ES-I3 (cell line): ENCODE measurements at regions not wholly inside any gene's neighbourhood (a gene's known extent, or its start where the extent isn't known, plus 50 kb on each side); places are given as distances from the start of the nearest gene placed in this dataset.
"Not testable (repeated sequence)": the region's sequence is repeated elsewhere in the genome, so short reads cannot be mapped to it uniquely, and the experiment has no call there.

Experiments
- H3K36me3 ChIP-seq: 2 replicates; pipeline ENCODE4 v1.6.1; 2013; ENCODE audit warnings: mild to moderate bottlenecking, low read length, control low read depth, moderate library complexity; ENCODE audit not compliant: insufficient read depth
- H3K4me1 ChIP-seq: 2 replicates; pipeline ENCODE4 v1.6.1; 2013; ENCODE audit warnings: mild to moderate bottlenecking, control low read depth, low read length; ENCODE audit not compliant: insufficient read depth
- H3K9ac ChIP-seq: 2 replicates; pipeline ENCODE4 v1.6.1; 2013; ENCODE audit warnings: low read depth, mild to moderate bottlenecking, low read length, moderate library complexity
- H3K9me3 ChIP-seq: 2 replicates; pipeline ENCODE4 v1.6.1; 2013; ENCODE audit warnings: mild to moderate bottlenecking, low read length, moderate library complexity; ENCODE audit not compliant: control insufficient read depth, insufficient read depth

- H3K9ac ChIP-seq, result no peak overlapping the region
- H3K9me3 ChIP-seq, result no peaks in the 10 kb centered on the region
- H3K36me3 ChIP-seq, result no peaks in the 10 kb centered on the region
- peaks cover 14% of the 10 kb centered on the region for H3K4me1 ChIP-seq
Observed at GRCh38 chr5:93245226-93245625, 335.8 kb downstream of the NR2F1-AS1 start.

DNA sequence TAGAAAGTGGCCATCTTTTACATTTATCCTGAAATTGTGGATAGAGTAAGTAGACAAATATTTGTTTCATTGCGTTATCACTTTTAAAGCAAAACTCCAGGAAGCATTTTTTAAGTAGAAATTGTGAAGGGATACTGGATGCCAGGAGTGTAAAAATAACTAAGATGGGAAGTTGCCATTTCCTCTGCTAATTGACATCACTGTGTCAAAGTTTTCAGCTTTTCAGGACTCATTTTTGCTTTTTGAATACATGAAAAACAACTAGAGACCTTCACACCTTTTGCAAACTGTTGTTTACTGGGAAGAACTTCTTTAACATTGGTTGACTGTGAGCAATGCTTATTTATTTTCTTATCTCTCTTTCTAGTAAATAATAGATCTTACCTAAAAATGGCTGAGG lies 337.5 kb downstream of the NR2F1-AS1 start:
- H3K9ac ChIP-seq, result no peak overlapping the region
- peaks cover 14% of the 10 kb centered on the region for H3K4me1 ChIP-seq
- no peaks in the 10 kb centered on the region for H3K36me3 ChIP-seq
- H3K9me3 ChIP-seq, result no peaks in the 10 kb centered on the region

DNA sequence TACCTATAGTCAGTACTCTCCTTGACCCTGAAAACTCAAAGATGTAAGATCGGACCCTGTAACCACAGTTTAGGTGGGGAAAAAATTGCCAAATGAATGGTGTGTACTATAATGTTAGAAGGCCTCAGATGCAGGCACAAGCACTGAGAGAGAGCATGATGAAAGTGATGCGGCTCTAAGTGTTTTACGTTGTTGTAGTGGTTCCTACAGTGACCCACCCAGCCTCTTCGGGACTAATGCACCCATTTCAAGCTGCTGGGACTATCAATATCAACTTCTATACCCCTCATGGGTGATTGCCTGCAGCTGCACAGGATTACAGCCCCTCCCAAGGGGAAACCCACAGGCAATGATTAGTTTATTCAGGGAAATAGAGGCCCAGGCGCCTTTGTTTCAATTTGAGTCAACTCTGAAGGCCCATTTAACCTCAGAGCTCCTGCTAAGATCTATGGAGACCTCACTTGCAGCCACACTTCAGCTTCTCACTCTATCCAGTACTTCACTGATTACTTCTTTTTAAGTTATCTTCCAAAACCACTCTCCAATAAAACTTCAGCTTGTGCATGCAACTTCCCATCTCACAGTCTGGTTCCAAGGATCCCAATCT lies 340.7 kb downstream of the NR2F1-AS1 start:
- no peak overlapping the region for H3K9ac ChIP-seq
- no peaks in the 10 kb centered on the region for H3K36me3 ChIP-seq
- peaks cover 9% of the 10 kb centered on the region; the same call in 1 of the 2 replicates for H3K4me1 ChIP-seq
- no peaks in the 10 kb centered on the region for H3K9me3 ChIP-seq

DNA sequence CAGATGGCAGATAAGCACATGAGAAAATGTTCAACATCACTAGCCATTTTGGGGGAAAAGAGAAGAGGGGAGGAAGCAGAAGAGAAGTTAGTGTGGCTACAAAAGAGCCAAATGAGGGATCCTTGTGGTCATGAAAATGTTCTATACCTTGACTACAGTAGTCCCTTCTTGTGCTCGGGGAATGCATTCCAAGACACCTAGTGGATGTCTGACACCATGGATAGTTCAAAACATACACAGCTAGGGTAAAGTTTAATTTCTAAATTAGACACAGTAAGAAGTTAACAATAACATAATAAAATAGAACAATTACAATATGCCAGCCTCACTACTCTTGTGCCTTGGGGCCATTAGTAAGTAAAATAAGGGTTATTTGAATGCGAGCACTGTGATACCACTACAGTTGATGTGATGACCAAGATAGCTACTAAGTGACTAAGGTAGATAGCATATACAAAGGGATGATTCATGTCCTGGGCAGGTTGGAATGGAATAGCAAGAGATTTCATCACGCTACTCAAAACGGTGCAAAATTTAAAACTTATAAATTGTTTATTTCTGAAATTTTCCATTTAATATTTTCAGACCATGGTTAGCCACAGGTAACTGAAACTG lies 344.1 kb downstream of the NR2F1-AS1 start:
- Histone ChIP-seq H3K9me3 (no peaks in the 10 kb centered on the region), H3K36me3 (no peaks in the 10 kb centered on the region), H3K9ac (no peak overlapping the region), H3K4me1 (no peaks in the 10 kb centered on the region)

DNA sequence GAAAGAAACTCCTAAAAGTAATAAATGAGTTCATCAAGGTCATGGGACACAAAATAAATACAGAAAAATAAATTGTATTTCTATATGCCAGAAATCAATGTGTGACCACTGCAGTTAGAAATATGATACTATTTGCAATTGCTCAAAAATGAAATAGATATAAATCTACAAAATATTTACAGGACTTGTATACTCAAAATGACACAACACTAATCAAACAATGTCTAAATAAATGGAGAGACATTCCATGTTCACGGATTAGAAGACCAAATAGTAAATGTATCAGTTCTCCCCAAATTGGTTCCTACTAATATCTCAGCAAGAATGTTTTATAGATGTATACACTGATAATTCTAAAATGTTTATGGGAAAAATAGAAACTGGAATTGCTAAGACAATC lies 345.3 kb downstream of the NR2F1-AS1 start:
- no peak overlapping the region for H3K9ac ChIP-seq
- no peaks in the 10 kb centered on the region for H3K4me1 ChIP-seq
- no peaks in the 10 kb centered on the region for H3K36me3 ChIP-seq
- no peaks in the 10 kb centered on the region for H3K9me3 ChIP-seq

GRCh38 chr5:93226202-93226735 lies 354.8 kb downstream of the NR2F1-AS1 start:
- Histone ChIP-seq H3K9me3 (no peaks in the 10 kb centered on the region), H3K9ac (no peak overlapping the region), H3K4me1 (no peaks in the 10 kb centered on the region), H3K36me3 (no peaks in the 10 kb centered on the region)

GRCh38 chr5:93225748-93226147 lies 355.3 kb downstream of the NR2F1-AS1 start:
- Histone ChIP-seq H3K36me3 (no peaks in the 10 kb centered on the region), H3K9me3 (no peaks in the 10 kb centered on the region), H3K4me1 (no peaks in the 10 kb centered on the region)

DNA sequence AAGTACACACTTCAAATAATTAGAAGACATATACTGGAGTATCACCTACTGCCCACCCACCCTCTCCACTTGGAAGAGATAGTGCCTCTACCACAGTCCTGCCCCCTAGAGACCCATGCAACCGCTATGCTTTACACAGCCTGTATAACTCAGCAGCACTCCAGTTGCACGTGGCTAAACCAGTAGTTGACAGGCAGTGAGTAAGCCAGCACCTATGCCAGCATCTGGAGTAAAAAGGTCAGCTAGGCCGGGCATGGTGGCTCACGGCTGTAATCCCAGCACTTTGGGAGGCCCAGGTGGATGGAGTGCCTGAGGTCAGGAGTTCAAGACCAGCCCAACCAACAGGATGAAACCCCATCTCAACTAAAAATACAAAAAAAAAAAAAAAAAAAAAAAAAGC lies 356.4 kb downstream of the NR2F1-AS1 start:
- Histone ChIP-seq H3K9ac (no peak overlapping the region), H3K4me1 (no peaks in the 10 kb centered on the region), H3K9me3 (no peaks in the 10 kb centered on the region), H3K36me3 (no peaks in the 10 kb centered on the region)

More at GRCh38 chr5:93225748-93226147, 355.3 kb downstream of the NR2F1-AS1 start:
- no peak overlapping the region for H3K9ac ChIP-seq

DNA sequence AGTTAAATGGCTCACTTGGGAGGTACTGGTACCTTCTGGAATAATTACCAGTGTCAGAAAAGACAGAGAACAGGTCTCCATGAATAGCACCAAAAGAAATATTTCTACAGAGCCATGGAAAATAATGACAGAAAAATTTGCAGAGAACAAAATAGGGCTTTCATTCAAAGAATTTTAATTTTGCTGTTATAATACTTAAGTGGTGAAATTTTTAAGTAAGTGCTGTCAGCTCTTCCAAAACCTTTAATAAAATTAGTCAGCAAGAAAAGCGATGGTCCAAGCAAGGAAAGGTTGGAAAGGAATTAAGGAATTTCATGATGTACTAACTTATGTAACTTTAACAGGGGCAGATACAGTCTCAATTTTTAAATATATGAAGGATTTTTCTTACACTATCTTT lies 359.2 kb downstream of the NR2F1-AS1 start:
- no peaks in the 10 kb centered on the region for H3K9me3 ChIP-seq
- H3K9ac ChIP-seq, result no peak overlapping the region
- no peaks in the 10 kb centered on the region for H3K4me1 ChIP-seq
- no peaks in the 10 kb centered on the region for H3K36me3 ChIP-seq

DNA sequence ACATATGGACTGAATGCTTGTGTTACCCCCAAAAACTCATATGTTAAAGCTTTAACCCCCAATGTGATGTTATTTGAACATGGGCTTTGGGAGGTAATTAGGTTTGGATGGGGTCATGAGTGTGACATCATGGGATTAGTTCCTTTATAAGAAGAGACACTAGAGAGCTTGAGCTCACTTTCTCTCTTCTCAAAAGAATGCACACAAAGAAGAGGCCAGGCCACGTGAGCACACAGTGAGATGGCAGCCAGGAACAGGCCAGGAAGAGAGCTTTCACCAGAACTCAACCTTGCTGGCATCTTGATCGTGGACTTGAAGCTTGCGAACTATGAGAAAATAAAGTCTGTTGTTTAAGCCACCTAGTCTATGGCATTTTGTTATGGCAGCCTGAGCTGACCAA lies 360.6 kb downstream of the NR2F1-AS1 start:
- no peaks in the 10 kb centered on the region for H3K4me1 ChIP-seq
- no peak overlapping the region for H3K9ac ChIP-seq
- no peaks in the 10 kb centered on the region for H3K36me3 ChIP-seq
- H3K9me3 ChIP-seq, result no peaks in the 10 kb centered on the region

GRCh38 chr5:93219641-93220145 lies 361.3 kb downstream of the NR2F1-AS1 start:
- Histone ChIP-seq H3K9ac (no peak overlapping the region), H3K4me1 (no peaks in the 10 kb centered on the region), H3K36me3 (no peaks in the 10 kb centered on the region), H3K9me3 (no peaks in the 10 kb centered on the region)

- peak overlapping the region; percentile 60 for H3K9ac ChIP-seq
- H3K36me3 ChIP-seq, H3K4me1 ChIP-seq, H3K9me3 ChIP-seq: not testable (repeated sequence)
Observed at GRCh38 chr5:93213111-93213794, 367.8 kb downstream of the NR2F1-AS1 start.

DNA sequence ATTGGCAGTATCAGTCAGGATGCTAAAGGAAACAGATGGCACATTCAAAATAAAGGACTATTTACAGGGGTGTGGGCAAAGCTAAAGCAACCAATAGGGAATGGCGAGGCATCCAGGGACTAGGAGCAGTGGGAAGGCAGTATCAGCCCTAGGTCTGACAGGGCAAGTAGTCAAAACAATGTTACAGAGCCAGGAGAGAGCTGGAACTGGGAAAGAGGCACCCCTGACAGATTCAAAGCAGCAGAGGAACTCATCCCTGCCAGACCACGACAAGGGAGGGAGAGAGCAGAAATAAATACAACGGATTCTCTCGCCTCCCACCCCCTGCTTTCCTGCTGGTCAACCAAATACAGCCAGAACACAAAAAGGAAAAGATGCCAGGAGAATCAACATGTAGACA lies 371.5 kb downstream of the NR2F1-AS1 start:
- Histone ChIP-seq H3K9ac (no peak overlapping the region), H3K9me3 (no peaks in the 10 kb centered on the region), H3K36me3 (no peaks in the 10 kb centered on the region), H3K4me1 (peaks cover 6% of the 10 kb centered on the region; the same call in 1 of the 2 replicates)

DNA sequence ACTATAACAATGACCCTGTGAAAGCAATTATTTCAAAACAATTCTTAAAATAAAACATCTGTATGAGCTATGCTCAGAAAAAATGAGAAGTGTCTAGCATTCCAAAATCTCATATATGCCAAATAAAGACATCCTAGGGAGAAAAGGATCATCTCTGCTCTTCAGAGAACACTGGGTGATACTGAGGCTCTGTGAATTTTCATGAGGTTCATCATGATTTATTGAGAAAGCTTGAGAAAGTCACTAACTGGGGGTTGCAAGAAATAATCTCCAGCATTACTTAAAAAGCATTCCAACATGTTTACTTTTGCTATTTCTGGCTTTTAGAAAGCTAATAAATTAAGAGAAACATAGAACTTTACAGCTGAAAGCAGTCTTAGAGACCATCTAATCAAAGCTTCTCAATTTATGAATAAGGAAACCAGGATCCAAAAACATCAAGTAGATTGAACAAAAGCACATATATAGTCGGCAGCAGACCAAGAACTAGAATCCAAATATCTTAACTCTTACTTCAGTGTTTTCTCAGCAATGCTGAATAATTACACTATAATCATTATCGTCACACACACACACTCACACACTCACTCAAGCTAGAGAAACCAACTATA lies 372.8 kb downstream of the NR2F1-AS1 start:
- Histone ChIP-seq H3K9me3 (no peaks in the 10 kb centered on the region), H3K36me3 (no peaks in the 10 kb centered on the region), H3K4me1 (peaks cover 6% of the 10 kb centered on the region; the same call in 1 of the 2 replicates), H3K9ac (no peak overlapping the region)
